ENCODE measurements at regions not wholly inside any gene's neighbourhood (a gene's known extent, or its start where the extent isn't known, plus 50 kb on each side); places are given as distances from the start of the nearest gene placed in this dataset.

DNA sequence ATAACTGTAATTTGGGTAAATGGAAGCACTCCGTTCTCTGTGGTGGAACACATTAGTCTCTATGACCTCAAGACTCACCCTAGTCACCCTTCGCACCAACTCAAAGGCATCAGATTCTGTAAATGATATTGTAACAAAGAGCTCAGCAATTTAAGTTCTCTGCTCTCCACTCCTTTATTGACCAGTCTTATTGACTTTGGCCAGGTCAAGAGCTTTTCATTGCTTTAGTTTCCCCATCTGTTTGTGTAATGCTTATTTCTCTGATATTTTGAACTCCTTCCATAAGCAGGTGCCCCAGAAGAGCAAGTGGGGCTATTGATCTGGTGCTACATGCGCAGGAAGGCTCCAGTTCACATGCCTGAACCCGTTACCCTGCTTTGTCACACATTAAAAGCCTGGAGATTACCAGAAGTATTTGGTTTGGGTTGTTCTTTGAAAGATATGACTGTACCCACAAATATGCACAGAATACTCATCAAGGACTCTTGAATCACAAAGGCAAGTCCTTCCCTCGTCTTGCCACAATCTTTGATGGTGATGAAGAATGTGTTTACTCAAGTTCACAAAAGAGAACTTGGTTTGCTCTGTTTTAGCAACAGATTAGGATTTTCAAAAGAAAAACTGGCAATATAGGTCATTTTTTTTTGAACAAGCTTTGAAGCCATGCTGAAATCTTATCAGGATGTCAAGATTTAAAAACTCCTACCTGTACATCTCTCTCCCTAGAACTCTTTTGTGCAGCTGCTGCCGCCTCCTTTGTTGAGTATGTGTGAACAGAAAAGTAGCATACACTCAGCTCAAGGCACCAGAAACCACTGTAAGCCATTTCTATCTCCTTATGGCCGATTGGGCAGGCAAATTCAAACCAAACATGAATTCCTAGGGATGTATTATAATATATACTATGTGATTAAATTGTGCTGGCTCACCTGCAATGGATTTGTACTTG, 193.9 kb downstream of the BCAT1 start (continued):
- TF ChIP-seq, protein P1, sequence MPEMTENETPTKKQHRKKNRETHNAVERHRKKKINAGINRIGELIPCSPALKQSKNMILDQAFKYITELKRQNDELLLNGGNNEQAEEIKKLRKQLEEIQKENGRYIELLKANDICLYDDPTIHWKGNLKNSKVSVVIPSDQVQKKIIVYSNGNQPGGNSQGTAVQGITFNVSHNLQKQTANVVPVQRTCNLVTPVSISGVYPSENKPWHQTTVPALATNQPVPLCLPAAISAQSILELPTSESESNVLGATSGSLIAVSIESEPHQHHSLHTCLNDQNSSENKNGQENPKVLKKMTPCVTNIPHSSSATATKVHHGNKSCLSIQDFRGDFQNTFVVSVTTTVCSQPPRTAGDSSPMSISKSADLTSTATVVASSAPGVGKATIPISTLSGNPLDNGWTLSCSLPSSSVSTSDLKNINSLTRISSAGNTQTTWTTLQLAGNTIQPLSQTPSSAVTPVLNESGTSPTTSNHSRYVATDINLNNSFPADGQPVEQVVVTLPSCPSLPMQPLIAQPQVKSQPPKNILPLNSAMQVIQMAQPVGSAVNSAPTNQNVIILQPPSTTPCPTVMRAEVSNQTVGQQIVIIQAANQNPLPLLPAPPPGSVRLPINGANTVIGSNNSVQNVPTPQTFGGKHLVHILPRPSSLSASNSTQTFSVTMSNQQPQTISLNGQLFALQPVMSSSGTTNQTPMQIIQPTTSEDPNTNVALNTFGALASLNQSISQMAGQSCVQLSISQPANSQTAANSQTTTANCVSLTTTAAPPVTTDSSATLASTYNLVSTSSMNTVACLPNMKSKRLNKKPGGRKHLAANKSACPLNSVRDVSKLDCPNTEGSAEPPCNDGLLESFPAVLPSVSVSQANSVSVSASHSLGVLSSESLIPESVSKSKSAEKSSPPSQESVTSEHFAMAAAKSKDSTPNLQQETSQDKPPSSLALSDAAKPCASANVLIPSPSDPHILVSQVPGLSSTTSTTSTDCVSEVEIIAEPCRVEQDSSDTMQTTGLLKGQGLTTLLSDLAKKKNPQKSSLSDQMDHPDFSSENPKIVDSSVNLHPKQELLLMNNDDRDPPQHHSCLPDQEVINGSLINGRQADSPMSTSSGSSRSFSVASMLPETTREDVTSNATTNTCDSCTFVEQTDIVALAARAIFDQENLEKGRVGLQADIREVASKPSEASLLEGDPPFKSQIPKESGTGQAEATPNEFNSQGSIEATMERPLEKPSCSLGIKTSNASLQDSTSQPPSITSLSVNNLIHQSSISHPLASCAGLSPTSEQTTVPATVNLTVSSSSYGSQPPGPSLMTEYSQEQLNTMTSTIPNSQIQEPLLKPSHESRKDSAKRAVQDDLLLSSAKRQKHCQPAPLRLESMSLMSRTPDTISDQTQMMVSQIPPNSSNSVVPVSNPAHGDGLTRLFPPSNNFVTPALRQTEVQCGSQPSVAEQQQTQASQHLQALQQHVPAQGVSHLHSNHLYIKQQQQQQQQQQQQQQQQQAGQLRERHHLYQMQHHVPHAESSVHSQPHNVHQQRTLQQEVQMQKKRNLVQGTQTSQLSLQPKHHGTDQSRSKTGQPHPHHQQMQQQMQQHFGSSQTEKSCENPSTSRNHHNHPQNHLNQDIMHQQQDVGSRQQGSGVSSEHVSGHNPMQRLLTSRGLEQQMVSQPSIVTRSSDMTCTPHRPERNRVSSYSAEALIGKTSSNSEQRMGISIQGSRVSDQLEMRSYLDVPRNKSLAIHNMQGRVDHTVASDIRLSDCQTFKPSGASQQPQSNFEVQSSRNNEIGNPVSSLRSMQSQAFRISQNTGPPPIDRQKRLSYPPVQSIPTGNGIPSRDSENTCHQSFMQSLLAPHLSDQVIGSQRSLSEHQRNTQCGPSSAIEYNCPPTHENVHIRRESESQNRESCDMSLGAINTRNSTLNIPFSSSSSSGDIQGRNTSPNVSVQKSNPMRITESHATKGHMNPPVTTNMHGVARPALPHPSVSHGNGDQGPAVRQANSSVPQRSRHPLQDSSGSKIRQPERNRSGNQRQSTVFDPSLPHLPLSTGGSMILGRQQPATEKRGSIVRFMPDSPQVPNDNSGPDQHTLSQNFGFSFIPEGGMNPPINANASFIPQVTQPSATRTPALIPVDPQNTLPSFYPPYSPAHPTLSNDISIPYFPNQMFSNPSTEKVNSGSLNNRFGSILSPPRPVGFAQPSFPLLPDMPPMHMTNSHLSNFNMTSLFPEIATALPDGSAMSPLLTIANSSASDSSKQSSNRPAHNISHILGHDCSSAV (CRISPR knock-in tag; IDR thresholded peaks at IDR 0.05; ENCODE audit: borderline replicate concordance), result no peak
- TF ChIP-seq CEBPG (CRISPR knock-in tag; IDR thresholded peaks at IDR 0.05), result peak; percentile 46
- TF ChIP-seq HIVEP1 (CRISPR knock-in tag; IDR thresholded peaks at IDR 0.05), result no peak
- TF ChIP-seq, protein P2, sequence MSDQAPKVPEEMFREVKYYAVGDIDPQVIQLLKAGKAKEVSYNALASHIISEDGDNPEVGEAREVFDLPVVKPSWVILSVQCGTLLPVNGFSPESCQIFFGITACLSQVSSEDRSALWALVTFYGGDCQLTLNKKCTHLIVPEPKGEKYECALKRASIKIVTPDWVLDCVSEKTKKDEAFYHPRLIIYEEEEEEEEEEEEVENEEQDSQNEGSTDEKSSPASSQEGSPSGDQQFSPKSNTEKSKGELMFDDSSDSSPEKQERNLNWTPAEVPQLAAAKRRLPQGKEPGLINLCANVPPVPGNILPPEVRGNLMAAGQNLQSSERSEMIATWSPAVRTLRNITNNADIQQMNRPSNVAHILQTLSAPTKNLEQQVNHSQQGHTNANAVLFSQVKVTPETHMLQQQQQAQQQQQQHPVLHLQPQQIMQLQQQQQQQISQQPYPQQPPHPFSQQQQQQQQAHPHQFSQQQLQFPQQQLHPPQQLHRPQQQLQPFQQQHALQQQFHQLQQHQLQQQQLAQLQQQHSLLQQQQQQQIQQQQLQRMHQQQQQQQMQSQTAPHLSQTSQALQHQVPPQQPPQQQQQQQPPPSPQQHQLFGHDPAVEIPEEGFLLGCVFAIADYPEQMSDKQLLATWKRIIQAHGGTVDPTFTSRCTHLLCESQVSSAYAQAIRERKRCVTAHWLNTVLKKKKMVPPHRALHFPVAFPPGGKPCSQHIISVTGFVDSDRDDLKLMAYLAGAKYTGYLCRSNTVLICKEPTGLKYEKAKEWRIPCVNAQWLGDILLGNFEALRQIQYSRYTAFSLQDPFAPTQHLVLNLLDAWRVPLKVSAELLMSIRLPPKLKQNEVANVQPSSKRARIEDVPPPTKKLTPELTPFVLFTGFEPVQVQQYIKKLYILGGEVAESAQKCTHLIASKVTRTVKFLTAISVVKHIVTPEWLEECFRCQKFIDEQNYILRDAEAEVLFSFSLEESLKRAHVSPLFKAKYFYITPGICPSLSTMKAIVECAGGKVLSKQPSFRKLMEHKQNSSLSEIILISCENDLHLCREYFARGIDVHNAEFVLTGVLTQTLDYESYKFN (CRISPR knock-in tag; conservative IDR thresholded peaks at IDR 0.05), result peak; percentile 88
- TF ChIP-seq, protein P3, sequence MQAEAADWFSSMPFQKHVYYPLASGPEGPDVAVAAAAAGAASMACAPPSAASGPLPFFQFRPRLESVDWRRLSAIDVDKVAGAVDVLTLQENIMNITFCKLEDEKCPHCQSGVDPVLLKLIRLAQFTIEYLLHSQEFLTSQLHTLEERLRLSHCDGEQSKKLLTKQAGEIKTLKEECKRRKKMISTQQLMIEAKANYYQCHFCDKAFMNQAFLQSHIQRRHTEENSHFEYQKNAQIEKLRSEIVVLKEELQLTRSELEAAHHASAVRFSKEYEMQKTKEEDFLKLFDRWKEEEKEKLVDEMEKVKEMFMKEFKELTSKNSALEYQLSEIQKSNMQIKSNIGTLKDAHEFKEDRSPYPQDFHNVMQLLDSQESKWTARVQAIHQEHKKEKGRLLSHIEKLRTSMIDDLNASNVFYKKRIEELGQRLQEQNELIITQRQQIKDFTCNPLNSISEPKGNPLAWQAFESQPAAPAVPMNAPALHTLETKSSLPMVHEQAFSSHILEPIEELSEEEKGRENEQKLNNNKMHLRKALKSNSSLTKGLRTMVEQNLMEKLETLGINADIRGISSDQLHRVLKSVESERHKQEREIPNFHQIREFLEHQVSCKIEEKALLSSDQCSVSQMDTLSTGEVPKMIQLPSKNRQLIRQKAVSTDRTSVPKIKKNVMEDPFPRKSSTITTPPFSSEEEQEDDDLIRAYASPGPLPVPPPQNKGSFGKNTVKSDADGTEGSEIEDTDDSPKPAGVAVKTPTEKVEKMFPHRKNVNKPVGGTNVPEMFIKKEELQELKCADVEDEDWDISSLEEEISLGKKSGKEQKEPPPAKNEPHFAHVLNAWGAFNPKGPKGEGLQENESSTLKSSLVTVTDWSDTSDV (CRISPR knock-in tag; IDR thresholded peaks at IDR 0.05), result no peak
- TF ChIP-seq MXD4 (CRISPR knock-in tag; IDR thresholded peaks at IDR 0.05), result 0 out of 2 replicates have a peak, but pooled peaks have one; percentile 25
- TF ChIP-seq ZSCAN29 (CRISPR knock-in tag; conservative IDR thresholded peaks at IDR 0.05), result peak; percentile 56; the same call in 1 of the 2 replicates
- peak; percentile 86 for TF ChIP-seq MED13 (CRISPR knock-in tag; IDR thresholded peaks at IDR 0.05)
- TF ChIP-seq DNMT3B (CRISPR knock-in tag; conservative IDR thresholded peaks at IDR 0.05), result 0 out of 2 replicates have a peak, but pooled peaks have one; percentile 43
- no peak for TF ChIP-seq ZNF33A (CRISPR knock-in tag; IDR thresholded peaks at IDR 0.05; ENCODE audit: borderline replicate concordance)
- TF ChIP-seq ZNF44 (CRISPR knock-in tag; IDR thresholded peaks at IDR 0.05), result no peak
- no peak for TF ChIP-seq MAFK (conservative IDR thresholded peaks at IDR 0.05 in 1 of 2, IDR thresholded peaks at IDR 0.05 in 1 of 2; ENCODE audit: low read length in 2 of 2)

All from HepG2 (cell line).